GM12874 (cell line): ENCODE measurements at regions not wholly inside any gene's neighbourhood (a gene's known extent, or its start where the extent isn't known, plus 50 kb on each side); places are given as distances from the start of the nearest gene placed in this dataset.

ENCODE experiments used
- TF ChIP-seq, protein P1 (sequence below): IDR thresholded peaks from 2 replicates; pipeline ENCODE4 v1.5.1; 2011; ENCODE audit warnings: low read depth, mild to moderate bottlenecking, control low read depth, low read length, moderate library complexity; ENCODE audit not compliant: insufficient read depth

- TF ChIP-seq, protein P1, sequence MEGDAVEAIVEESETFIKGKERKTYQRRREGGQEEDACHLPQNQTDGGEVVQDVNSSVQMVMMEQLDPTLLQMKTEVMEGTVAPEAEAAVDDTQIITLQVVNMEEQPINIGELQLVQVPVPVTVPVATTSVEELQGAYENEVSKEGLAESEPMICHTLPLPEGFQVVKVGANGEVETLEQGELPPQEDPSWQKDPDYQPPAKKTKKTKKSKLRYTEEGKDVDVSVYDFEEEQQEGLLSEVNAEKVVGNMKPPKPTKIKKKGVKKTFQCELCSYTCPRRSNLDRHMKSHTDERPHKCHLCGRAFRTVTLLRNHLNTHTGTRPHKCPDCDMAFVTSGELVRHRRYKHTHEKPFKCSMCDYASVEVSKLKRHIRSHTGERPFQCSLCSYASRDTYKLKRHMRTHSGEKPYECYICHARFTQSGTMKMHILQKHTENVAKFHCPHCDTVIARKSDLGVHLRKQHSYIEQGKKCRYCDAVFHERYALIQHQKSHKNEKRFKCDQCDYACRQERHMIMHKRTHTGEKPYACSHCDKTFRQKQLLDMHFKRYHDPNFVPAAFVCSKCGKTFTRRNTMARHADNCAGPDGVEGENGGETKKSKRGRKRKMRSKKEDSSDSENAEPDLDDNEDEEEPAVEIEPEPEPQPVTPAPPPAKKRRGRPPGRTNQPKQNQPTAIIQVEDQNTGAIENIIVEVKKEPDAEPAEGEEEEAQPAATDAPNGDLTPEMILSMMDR: no peak
Measured at GRCh38 chrX:122422547-122422946, 761.5 kb upstream of the GRIA3 start.

- TF ChIP-seq, protein P1: no peak
Measured at GRCh38 chrX:122434942-122435341, 749.1 kb upstream of the GRIA3 start.

DNA sequence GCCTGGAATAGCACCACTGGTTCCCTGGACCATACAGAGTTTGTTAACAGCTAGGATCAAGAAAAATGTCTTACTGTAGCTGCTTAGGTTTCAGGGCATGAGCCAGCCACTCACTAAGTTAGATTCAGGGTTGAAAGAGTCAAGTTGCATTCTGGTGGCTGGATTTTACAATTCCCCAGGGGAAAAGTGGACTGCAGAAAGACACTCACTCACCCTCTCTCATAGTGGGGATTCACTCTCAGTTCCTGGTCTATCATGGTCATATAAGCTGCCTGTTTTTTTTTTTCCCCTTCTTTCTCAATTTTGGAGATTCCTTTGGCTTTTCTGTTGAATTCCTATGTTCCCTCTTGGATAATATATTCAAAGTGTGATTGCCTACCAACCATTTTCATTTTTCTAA, 744.2 kb upstream of the GRIA3 start:
- TF ChIP-seq, protein P1: no peak

- TF ChIP-seq, protein P1: no peak
Measured at GRCh38 chrX:122440832-122441231, 743.2 kb upstream of the GRIA3 start.

GRCh38 chrX:122441451-122441850, 742.6 kb upstream of the GRIA3 start:
- TF ChIP-seq, protein P1: no peak

GRCh38 chrX:122445466-122445865, 738.6 kb upstream of the GRIA3 start:
- TF ChIP-seq, protein P1: no peak

DNA sequence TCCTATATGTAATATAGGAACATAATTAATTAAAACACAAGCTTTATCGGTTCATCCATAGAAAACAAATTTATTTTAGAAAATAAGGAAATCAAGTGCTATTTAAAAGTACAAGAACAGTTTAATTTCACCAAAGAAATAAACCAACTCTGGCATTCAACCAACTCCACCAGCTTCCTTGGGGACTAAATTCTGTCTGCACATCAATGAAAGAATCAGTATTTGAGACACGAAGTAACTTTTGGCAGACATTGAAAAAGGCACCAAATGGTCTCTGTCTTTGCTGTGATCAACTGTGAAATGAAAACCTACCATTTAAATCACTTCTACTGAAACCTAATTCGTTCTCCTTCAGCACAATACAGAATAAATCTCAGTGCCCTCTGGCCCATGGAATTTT, 719.7 kb upstream of the GRIA3 start:
- TF ChIP-seq, protein P1: no peak

DNA sequence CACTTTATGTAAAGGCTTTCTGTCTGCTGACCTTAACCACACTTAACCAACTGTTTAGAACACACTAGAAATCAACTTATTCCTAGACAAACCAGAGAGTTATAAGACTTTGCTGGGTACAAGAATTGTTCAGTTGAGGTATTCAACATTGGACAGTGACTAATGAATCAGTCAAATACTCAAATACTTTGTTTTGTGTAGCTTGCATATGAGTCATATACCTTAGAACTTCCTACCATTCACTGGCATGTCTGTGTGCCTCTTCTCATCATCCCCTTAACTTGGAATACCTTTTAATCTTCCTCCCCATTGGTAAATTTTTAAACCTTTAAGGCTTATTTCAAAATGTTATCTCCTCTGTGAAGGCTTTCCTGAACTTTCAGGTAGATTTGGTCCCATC, 708.8 kb upstream of the GRIA3 start:
- TF ChIP-seq, protein P1: no peak
